IPS DF 19.7 (cell line): ENCODE measurements at regions not wholly inside any gene's neighbourhood (a gene's known extent, or its start where the extent isn't known, plus 50 kb on each side); places are given as distances from the start of the nearest gene placed in this dataset.
"Not testable (repeated sequence)": the region's sequence is repeated elsewhere in the genome, so short reads cannot be mapped to it uniquely, and the experiment has no call there.

Experiments
- DNase-seq: peaks from one replicate; pipeline ENCODE4 v3.0.0-alpha.2; 2013; ENCODE audit warnings: low read depth, low spot score

GRCh38 chr7:116373229-116373628, 126.3 kb upstream of the CAV2 start:
- DNase-seq, result not testable (repeated sequence)

- no peak for DNase-seq
Observed at GRCh38 chr7:116377721-116378120, 121.8 kb upstream of the CAV2 start.

- no peak for DNase-seq
Observed at GRCh38 chr7:116380025-116380424, 119.5 kb upstream of the CAV2 start.

DNA sequence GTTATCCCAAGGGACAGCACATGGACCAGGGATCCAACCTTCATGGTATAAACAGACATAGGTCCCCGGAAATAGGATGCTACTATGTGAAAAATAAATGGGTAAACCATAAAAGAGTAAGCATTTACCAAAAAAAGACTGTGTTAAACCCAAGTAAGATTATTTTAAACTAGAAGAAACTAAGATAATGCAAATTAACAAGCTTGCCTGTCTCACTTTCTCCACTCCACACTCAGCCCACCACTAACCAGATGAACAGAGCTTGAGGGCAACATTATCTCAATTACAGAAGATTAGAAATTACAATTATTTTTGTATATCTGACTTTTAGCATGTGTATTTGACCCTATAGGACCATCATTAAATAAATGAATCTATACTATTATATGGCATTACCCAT, 117.2 kb upstream of the CAV2 start:
- no peak for DNase-seq

- DNase-seq, result no peak
Observed at GRCh38 chr7:116384936-116385635, 114.5 kb upstream of the CAV2 start.

DNA sequence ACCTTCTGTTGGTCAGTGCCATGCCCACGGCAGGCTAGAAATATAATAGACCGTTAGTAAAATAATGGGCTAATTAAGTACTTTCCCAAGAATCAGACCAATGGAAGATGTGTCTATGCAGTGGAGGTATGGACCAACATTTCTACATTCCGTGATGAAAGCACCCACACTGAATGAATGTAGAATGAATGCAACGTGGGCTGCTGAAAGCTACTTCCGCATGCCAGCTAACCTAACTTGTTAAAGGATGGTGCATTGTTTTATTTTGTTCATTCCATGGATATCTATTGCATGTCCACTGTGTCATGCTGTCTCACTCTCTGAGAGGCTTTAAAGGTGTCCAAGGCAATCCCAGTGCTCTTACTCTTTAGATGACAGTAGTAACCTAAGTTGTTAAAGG, 112.9 kb upstream of the CAV2 start:
- no peak for DNase-seq

DNA sequence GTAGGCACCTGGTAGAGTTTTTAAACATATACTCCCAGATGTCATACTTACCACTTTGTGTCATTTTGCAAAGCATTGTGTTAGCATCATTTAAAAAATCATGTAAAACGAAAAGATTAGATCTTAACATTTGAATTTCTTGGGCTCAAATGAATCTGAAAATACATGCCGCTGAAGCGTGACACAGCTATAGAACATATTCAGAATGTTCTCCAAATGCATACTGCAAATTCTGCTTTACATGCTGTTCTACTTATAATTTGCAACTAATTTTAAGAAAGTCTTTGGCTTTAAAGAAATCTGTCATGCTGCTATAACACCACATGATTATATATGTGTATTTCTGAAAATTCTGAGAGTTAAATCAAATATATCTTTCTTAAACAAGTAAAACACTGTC, 109.2 kb upstream of the CAV2 start:
- DNase-seq, result no peak

GRCh38 chr7:116392806-116393205, 106.7 kb upstream of the CAV2 start:
- no peak for DNase-seq

DNA sequence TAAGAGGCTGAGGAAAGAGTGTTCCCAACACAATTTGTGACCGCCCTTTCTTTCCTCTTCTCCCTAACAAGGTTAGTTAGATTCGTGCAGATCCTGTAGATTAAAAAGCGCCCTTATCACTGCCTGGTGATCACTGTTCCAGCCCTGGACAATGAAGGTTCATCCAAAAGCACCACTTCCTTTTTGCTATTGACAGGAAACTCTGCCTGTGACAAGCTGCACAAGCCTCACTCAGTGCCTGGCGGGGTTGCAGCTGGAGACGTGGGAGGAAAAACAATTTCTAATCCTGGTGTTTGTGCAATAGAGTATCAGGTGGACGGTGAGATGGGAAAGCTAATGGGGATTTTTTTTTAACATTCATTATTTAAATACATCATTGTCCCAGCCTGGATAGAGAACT, 105.9 kb upstream of the CAV2 start:
- no peak for DNase-seq

DNA sequence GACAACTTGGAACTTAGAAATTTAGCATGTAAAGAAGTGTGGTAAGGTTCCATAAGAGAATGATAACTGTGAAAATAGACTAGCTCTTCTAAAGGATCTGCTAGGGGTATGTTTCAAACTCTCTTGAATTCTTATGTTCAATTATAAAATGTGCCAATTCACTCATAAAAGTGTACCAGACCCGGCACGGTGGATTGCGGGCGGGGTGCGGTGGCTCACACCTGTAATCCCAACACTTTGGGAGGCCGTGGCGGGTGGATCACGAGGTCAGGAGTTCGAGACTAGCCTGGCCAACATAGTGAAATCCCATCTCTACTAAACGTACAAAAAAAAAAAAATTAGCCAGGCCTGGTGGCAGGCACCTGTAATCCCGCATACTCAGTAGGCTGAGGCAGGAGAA, 105.4 kb upstream of the CAV2 start:
- no peak for DNase-seq

GRCh38 chr7:116395141-116395791, 104.3 kb upstream of the CAV2 start:
- no peak for DNase-seq

GRCh38 chr7:116398672-116399071, 100.9 kb upstream of the CAV2 start:
- no peak for DNase-seq

GRCh38 chr7:116399819-116400218, 99.7 kb upstream of the CAV2 start:
- DNase-seq, result no peak

- DNase-seq, result no peak
Observed at GRCh38 chr7:116400522-116400921, 99.0 kb upstream of the CAV2 start.

- no peak for DNase-seq
Observed at GRCh38 chr7:116401711-116402110, 97.8 kb upstream of the CAV2 start.

DNA sequence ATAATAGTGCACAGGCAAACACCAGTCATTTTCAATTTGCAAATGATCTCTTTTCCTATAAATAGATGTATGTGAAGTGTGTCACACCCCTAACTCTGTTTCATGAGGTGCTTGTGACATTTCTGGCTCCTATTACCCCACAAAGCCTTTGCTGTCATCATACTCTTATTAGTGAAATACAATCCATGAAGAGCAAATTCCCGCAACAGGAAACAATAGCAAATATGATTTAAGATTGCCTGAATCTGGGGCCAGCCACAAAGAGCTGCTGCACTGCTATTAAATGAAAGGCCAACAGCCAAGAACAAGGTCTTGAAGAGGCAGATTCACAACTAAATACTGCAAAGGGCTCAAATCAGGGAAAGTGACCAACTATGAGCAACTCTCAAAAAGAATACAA, 96.3 kb upstream of the CAV2 start:
- no peak for DNase-seq

DNA sequence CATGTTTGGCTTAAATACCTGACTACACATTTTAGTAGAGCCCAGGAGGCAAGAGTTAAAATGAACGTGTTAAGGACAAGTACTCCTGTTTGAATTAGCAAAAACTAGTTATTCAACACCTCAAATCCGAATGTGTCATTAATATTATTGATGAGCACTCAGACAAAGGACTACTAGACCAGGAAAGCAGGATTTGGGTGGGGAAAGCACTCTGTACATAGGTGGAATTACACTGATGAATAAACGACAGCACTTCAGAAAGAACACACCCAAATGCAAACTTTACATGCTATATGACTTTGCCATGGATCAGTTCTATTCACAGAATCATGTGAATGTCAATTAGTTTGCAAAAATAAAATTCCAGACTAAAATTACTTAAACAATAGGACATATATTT, 95.1 kb upstream of the CAV2 start:
- no peak for DNase-seq

DNA sequence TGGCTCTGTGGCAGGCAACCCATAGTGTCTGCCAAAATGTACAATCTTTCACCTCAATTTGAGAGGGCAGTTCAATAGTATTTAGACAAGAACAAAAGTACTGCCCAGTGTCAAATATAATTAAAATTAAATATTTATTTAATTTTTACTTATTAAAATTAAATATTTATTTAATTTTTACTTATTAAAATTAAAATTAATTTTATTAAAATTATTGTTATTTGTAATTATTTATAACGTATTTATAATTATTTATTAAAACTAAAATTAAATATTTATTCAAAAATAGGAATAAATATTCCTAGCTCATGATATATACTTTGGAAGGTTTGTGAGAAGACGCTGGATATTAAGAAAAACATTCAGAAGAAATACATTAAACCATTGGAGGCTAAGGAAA, 93.7 kb upstream of the CAV2 start:
- no peak for DNase-seq

DNA sequence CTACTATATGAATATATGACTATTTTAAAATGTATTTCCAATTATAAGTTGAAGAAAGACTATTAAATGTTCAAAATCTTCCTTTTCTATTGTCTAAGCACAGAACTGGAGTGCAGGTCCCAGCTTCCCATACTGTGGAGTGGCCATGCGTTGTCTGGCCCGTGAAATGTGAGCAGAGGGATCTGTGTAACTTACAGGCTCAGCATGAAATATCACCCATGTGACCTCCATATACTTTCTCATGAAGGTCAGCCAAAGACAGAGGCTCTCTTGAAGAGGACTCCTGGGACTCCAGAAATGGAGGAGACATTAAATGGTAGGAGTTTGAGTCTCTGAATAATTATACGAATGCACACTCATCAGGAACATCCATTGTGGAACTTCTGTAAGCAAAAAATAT, 92.4 kb upstream of the CAV2 start:
- no peak for DNase-seq

GRCh38 chr7:116408166-116408565, 91.4 kb upstream of the CAV2 start:
- DNase-seq, result no peak

GRCh38 chr7:116408831-116409453, 90.6 kb upstream of the CAV2 start:
- DNase-seq, result not testable (repeated sequence)

- not testable (repeated sequence) for DNase-seq
Observed at GRCh38 chr7:116410694-116411093, 88.8 kb upstream of the CAV2 start.
